ENCODE measurements at regions not wholly inside any gene's neighbourhood (a gene's known extent, or its start where the extent isn't known, plus 50 kb on each side); places are given as distances from the start of the nearest gene placed in this dataset.

- ATAC-seq (no peak), DNase-seq (no peak)
- Histone ChIP-seq H3K27ac (no peak overlapping the region), H3K36me3 (no peaks in the 10 kb centered on the region), H3K4me3 (no peak overlapping the region), H3K27me3 (ENCODE audit: low read depth) (no peaks in the 10 kb centered on the region), H3K9me3 (no peaks in the 10 kb centered on the region), H3K4me1 (no peaks in the 10 kb centered on the region)
- TF ChIP-seq CTCF (IDR thresholded peaks at IDR 0.05): no peak
- intact Hi-C loops (cut with DNase I): no loop called here
Measured at GRCh38 chr5:35442885-35443639, 174.6 kb upstream of the SPEF2 start.

- DNase-seq (no peak), ATAC-seq (no peak)
- no peak overlapping the region for H3K4me3 ChIP-seq
- no peak for TF ChIP-seq CTCF (IDR thresholded peaks at IDR 0.05)
- no peaks in the 10 kb centered on the region for H3K9me3 ChIP-seq
- no peaks in the 10 kb centered on the region for H3K4me1 ChIP-seq
- no peaks in the 10 kb centered on the region for H3K27me3 ChIP-seq (ENCODE audit: low read depth)
- H3K36me3 ChIP-seq: no peaks in the 10 kb centered on the region
- no peak overlapping the region for H3K27ac ChIP-seq
- intact Hi-C loops (cut with DNase I): no loop called here
Measured at GRCh38 chr5:35440409-35440808, 177.3 kb upstream of the SPEF2 start.

GRCh38 chr5:35438786-35439185 is 178.9 kb upstream of the SPEF2 start:
- Histone ChIP-seq H3K36me3 (no peaks in the 10 kb centered on the region), H3K4me3 (no peak overlapping the region), H3K4me1 (no peaks in the 10 kb centered on the region), H3K27me3 (ENCODE audit: low read depth) (no peaks in the 10 kb centered on the region), H3K27ac (no peak overlapping the region), H3K9me3 (no peaks in the 10 kb centered on the region)
- DNase-seq (no peak), ATAC-seq (no peak)
- intact Hi-C loops (cut with DNase I): no loop called here
- TF ChIP-seq CTCF (IDR thresholded peaks at IDR 0.05): no peak

- no peak for DNase-seq
- no peak for ATAC-seq
- no peak overlapping the region for H3K27ac ChIP-seq
- no peak overlapping the region for H3K4me3 ChIP-seq
- no peaks in the 10 kb centered on the region for H3K27me3 ChIP-seq (ENCODE audit: low read depth)
- H3K4me1 ChIP-seq: no peaks in the 10 kb centered on the region
- intact Hi-C loops (cut with DNase I): no loop called here
- H3K9me3 ChIP-seq: no peaks in the 10 kb centered on the region
- no peak for TF ChIP-seq CTCF (IDR thresholded peaks at IDR 0.05)
- H3K36me3 ChIP-seq: no peaks in the 10 kb centered on the region
Measured at GRCh38 chr5:35438288-35438687, 179.4 kb upstream of the SPEF2 start.

- ATAC-seq (peak in 1 of 2 donors; percentile 78), DNase-seq (no peak)
- Histone ChIP-seq H3K4me1 (no peaks in the 10 kb centered on the region), H3K27me3 (ENCODE audit: low read depth) (no peaks in the 10 kb centered on the region), H3K36me3 (no peaks in the 10 kb centered on the region), H3K9me3 (no peaks in the 10 kb centered on the region), H3K4me3 (no peak overlapping the region), H3K27ac (no peak overlapping the region)
- intact Hi-C loops (cut with DNase I): no loop called here
- peak; percentile 40 for TF ChIP-seq CTCF (IDR thresholded peaks at IDR 0.05)
Measured at GRCh38 chr5:35436400-35437057, 181.1 kb upstream of the SPEF2 start.

Data from lower lobe of right lung (tissue), 2 donors.